Nucleus accumbens (tissue), 56 donors: ENCODE measurements at regions not wholly inside any gene's neighbourhood (a gene's known extent, or its start where the extent isn't known, plus 50 kb on each side); places are given as distances from the start of the nearest gene placed in this dataset.

Experiments
- DNase-seq, 56 donors: peaks; one replicate each; lab custom pipeline; 2025; lab: John Stamatoyannopoulos, UW

GRCh38 chr2:20521682-20522189 is 74.9 kb downstream of the RHOB start:
- DNase-seq: no peak

- no peak for DNase-seq
Observed at GRCh38 chr2:20523073-20523798, 76.4 kb downstream of the RHOB start.

GRCh38 chr2:20523799-20524187 is 76.9 kb downstream of the RHOB start:
- DNase-seq: no peak

- DNase-seq: peak in 27 of 56 donors; percentile 18 to 66 (median 35)
Observed at GRCh38 chr2:20524412-20525040, 77.7 kb downstream of the RHOB start.

GRCh38 chr2:20525041-20526035 is 78.5 kb downstream of the RHOB start:
- peak in 2 of 56 donors; percentile 32 to 46 for DNase-seq

- no peak for DNase-seq
Observed at GRCh38 chr2:20526160-20526559, 79.3 kb downstream of the RHOB start.

GRCh38 chr2:20526708-20527107 is 79.8 kb downstream of the RHOB start:
- peak in 17 of 56 donors; percentile 5 to 57 (median 21) for DNase-seq

- no peak for DNase-seq
Observed at GRCh38 chr2:20528713-20529112, 81.8 kb downstream of the RHOB start.

- DNase-seq: no peak
Observed at GRCh38 chr2:20530520-20530919, 83.6 kb downstream of the RHOB start.

GRCh38 chr2:20531633-20532262 is 84.9 kb downstream of the RHOB start:
- DNase-seq: peak in 1 of 56 donors; percentile 17

GRCh38 chr2:20532634-20533437 is 86.0 kb downstream of the RHOB start:
- DNase-seq: no peak

GRCh38 chr2:20533993-20534622 is 87.2 kb downstream of the RHOB start:
- no peak for DNase-seq

- no peak for DNase-seq
Observed at GRCh38 chr2:20534913-20535801, 88.3 kb downstream of the RHOB start.

GRCh38 chr2:20536619-20537422 is 89.9 kb downstream of the RHOB start:
- DNase-seq: peak in 39 of 56 donors; percentile 8 to 80 (median 41)

- no peak for DNase-seq
Observed at GRCh38 chr2:20537423-20538307, 90.8 kb downstream of the RHOB start.
